Left renal cortex interstitium (tissue), 4 donors: ENCODE measurements at regions not wholly inside any gene's neighbourhood (a gene's known extent, or its start where the extent isn't known, plus 50 kb on each side); places are given as distances from the start of the nearest gene placed in this dataset.

Experiments
- DNase-seq, 4 donors: peaks; one replicate each; pipeline ENCODE4 v3.0.0-alpha.2; 2013; ENCODE audit warnings: low read depth in 4 of 4, low spot score in 2 of 4, missing footprints in 1 of 4

GRCh38 chr9:129254566-129255287, 76.7 kb upstream of the IER5L start:
- no peak for DNase-seq

DNA sequence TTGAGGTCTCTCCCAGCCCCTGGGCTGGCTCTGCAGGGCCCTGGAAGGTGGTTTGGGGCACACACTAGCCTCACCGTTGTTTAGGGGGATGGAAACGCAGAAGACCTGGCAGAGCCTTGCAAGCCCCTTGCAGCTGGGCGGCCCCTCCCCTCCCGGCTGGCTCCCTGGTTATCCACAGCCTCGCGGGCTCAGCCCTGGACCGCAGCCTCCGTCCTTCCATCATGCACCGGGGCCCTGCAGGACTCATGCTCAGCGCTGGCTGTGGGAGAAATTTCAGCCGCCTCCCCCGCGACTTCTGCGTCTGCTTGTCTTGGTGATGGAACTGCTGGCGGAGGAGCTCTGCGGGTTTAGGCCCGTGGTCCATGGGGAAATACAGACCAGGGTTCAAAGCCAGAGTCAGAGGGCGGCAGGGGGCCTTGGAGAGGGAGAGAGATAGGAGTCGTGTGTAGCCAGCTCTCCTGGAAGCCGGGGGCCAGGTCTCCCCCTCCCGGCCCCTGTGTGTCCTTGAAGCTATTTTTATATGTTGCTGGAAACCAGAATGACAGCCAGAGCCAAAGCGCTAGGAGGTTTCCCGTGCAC, 75.8 kb upstream of the IER5L start:
- DNase-seq, result peak in 2 of 4 donors; percentile 44 to 55

DNA sequence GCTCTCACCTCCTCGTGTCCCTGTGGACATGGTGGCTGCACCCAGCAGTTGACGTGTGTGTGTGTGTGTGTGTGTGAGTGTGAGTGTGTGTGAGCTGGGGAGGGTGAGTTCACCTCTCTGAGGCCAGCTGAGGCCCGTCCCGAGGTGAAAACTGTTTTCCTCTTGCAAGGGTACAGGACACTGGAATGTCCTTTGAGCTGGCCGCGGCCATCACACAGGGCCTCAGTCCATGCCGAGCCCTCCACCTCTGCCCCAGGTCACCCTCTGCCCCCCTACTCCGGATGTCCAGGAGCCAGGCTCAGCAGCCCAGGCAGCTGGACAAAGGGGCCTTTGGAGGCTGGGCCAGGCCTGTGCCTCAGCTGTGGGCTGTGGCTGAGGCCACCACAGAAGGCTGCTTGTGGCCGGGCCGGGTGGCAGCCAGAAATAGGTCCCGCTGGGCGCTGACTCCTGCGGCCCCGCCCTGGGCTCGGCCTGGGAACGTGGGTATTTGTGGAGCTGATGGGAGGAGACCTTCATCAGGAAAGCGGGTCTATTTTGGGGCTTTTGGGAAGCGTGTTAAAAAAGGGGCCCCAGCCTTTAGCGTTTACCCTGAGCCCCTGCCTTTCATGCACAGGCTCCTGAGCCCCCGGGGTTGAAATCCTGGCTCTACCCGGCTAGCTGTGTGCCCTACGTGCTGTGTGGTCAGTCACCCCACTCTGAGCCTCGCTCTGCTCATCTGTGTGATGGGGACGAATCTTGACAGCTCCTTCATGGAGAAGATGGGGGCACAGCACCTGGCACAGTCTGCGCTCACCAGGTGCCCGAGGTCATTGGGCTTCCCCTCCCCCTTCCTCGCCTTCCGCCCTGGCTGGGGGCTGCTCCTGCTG, 75.1 kb upstream of the IER5L start:
- no peak for DNase-seq

DNA sequence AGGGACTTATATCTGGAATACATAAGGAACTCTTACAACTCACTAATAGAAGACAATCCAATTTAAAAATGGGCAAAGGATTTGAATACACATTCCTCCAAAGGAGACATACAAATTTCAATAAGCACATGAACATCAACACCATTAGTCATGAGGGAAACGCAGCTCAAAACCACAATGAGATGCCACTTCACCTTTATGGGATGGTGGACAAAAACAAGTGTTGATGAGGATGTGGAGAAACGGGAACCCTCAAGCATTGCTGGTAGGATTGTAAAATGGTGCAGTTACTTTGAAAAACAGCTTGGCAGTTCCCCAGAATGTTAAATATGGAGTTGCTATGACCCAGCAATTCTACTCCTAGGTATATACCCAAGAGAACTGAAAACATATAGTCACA, 72.7 kb upstream of the IER5L start:
- DNase-seq, result no peak

DNA sequence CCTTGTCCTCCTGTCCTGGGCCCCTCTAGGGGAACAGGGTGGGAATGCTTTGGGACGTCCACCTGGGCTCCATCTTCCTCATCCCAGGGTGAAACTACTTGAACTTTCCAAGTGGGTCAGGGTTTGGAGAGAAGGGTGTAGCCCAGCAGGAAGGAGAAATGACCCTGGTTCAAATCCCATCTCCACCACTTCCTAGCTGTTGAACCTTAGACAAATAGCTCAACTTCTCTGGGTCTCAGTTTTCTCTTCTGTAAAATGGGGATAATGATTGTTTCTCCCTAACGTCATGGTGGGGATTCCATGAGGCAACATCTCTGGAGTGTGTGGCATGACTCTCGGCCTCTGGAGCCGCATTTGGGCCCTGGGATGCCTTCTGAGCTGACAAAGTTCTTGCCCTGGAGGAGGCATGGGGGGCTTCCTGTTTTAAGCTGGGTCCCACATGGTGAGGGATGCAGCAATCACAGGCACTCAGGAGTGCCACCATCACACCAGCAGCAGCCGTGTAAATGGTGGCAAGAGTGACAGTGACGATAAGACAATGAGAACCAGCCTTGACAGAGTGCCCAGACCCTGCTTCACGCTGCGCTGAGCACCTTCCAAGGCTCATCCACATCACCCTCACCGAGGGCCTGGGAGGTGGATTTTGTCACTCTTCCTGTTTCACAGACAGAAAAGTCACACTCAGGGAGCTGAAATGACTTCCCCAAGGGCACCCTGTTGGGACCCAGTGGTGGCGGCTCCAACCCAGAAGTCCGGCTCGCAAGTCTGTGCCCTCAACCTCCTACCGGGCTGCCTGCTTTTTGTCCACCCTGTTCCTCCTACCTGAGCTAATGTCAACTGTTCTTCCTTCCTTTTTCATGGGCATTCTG, 69.5 kb upstream of the IER5L start:
- DNase-seq, result no peak

DNA sequence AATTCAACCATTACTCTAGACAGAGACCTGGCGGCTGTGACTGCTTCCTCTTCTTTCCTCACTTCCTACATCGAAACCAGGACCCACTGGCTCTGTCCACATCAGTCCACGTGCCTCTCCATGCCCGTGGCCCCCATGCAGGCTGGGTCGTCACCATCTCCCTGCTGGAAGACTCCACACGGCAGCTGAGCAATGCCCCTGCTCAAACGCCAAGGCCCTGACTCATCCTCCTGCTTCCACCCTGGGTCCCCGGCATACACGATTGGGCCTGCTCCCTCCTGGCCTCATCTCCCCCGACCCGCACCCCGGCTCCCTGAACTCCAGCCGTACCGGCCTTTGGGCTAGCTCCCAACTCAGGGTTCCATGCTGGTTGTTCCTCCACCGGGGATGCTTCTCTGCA, 67.2 kb upstream of the IER5L start:
- no peak for DNase-seq

GRCh38 chr9:129242971-129243561, 65.0 kb upstream of the IER5L start:
- no peak for DNase-seq

DNA sequence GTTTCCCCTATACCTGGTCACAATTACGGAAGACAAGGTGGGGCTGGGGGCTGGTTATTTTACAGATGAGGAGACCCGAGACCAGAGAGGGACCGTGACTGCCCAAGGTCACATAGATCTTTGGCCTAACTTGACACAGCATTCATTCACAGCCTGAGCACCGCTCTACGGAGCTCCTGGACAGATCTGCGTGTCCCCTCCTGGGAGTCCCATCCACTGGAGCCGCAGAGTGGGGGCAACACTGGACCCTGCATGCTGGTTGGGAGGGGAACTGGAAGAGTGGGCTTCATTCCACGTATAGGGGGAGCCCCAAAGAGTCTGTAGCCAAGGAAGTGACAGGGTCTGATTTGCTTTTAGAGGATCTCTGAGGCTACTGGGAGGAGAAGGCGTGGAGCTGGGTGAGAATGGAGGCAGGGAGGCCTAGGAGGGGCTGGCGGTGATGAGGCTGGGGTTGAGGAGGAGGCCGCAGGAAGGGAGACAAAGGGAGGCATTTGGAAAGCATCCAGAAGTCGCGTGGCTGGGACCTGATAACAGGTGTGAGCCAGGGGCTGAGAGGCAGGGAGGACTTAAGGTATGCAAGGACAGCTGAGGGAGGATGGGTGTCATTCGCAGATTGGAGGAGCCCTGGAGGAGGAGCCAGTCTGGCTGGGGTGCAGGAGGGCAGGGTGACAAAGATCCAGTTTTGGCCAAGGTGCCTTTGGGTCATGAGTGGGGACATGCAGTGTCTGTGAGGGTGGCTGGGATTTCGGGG, 64.3 kb upstream of the IER5L start:
- no peak for DNase-seq

DNA sequence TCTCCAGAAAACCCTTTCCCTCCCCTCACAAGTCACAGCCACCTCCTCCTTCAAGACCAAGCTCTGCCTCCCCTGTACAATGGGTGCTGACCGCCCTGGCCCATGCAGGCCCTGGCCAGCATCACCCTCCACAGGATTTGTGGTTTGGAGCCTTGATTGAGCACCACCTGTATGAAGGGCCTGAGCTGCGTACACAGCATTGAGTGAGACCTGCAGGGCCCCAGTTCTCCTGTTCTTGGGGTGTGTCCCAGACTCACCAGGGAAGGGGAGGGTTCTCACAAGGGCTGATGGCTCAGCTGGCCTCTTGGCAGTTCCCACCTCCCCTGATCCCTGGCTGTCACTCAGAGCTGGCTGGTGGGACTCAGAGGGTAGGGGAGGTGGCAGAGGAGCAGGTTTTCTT, 63.7 kb upstream of the IER5L start:
- no peak for DNase-seq

DNA sequence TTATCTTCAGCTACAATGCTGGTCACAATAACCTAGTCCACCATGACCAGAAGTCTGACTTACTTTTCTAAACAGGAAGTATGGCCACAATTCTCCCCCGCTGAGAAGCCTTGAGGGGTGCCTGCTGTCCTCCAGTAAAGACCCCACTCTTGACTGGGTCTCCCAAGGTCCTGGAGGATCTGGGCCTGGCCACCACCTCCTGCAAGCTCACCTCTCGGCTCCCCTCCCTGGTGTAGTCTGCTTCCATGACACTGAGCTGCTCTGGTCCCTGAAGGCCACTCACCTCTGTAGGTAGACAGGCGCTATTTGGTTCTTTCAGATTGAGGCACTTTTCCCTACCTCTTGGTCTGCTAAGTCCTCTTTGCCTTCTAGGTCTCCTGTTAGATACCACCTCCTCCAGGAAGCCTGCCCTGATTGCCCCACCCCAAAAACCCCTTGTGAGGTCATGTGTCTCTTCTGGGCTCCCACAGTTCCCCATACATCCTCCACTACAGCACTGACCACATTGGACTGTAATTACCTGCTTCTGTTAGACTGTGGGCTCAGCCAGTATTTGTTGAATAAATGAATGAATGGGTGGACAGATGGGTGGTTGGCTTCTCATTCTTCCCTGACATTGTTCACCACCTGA, 62.6 kb upstream of the IER5L start:
- no peak for DNase-seq

DNA sequence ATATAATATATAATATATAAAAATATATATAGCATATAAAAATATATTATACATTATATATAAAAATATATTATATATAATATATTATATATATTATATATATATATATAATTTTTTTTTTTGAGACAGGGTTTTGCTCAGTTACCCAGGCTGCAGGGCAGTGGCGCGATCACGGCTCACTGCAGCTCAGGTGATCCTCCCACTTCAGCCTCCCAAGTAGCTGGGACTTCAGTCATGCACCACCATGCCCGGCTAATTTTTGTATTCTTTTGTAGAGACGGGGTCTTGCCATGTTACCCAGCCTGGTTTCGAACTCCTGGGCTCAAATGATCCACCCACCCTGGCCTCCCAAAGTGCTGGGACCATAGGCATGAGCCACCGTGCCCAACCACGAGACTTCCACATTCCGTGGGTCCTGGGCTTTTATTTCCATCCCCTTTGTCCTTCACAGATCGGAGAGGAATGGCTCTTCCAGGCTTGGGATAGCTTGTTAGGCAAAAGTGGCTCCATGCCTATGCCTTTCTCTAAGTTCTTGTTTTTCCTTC, 62.0 kb upstream of the IER5L start:
- DNase-seq, result no peak

- no peak for DNase-seq
Observed at GRCh38 chr9:129237803-129238202, 59.7 kb upstream of the IER5L start.

- DNase-seq, result no peak
Observed at GRCh38 chr9:129237164-129237611, 59.1 kb upstream of the IER5L start.

GRCh38 chr9:129236441-129237145, 58.5 kb upstream of the IER5L start:
- no peak for DNase-seq

DNA sequence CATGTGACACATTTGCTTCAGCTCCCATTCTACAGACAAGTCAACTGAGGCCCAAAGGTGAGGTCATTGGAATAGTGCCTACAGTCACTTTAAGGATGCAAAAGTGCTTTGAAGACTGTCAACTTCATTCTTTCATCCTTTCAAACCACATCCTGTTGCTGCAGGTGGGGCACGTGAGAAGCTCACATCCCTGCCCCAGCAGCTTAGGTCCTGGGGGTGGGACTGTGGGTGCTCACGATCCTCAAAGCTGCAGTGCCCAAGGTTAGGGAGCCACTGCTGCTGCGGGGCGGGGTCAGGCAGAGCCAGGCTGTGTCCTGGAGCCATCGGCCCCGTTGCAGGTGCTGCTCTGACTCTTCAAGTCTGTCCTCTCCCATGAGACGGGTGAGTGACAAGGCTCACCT, 57.9 kb upstream of the IER5L start:
- DNase-seq, result no peak

- no peak for DNase-seq
Observed at GRCh38 chr9:129235041-129235930, 57.2 kb upstream of the IER5L start.

DNA sequence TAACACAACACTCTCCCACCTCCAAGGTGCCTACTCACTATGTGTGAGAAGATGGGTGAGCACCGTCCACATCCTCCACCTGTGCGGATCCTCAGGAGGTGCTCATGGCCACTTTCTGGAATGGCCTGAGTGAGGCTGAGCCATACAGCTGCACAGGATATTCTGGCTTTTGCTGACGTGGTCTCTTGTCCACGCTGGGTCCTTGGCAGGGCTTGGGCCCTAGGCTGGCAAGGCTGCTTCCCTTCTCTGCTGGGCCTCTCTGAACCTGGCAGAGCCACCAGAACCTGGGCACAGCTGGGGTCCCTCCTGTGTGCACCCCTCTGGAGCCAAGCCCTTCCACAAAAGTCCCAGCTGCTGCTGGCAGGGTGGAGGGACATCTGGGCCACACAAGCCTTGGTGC, 56.4 kb upstream of the IER5L start:
- no peak for DNase-seq
